GM19452 (cell line): ENCODE measurements at regions not wholly inside any gene's neighbourhood (a gene's known extent, or its start where the extent isn't known, plus 50 kb on each side); places are given as distances from the start of the nearest gene placed in this dataset.

Experiments
- ATAC-seq: cut with Tn5 transposase; IDR thresholded peaks from one replicate; pipeline ENCODE4 v1.9.1; 2021; ENCODE audit not compliant: unreplicated experiment

DNA sequence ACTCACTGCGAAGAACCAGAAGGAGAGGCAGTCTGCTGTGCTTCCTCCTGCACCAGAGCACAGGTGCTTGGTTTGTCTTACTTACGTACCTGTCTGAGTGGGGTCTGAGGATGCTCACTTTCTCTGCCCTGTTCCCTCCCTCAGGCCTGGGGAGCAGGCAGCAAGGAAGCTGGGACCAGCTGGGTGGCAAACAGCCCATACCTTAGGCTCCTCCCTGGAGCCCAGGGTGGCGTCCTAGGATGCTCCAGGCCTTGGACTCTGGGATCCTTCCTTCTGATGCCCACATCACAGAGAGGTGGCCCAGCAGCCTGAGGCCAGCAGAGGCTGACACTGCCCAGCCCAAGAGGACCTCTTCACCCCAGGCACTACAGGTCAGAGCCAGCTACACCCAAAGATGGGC lies 593.2 kb downstream of the BRD1 start:
- ATAC-seq, result no peak

DNA sequence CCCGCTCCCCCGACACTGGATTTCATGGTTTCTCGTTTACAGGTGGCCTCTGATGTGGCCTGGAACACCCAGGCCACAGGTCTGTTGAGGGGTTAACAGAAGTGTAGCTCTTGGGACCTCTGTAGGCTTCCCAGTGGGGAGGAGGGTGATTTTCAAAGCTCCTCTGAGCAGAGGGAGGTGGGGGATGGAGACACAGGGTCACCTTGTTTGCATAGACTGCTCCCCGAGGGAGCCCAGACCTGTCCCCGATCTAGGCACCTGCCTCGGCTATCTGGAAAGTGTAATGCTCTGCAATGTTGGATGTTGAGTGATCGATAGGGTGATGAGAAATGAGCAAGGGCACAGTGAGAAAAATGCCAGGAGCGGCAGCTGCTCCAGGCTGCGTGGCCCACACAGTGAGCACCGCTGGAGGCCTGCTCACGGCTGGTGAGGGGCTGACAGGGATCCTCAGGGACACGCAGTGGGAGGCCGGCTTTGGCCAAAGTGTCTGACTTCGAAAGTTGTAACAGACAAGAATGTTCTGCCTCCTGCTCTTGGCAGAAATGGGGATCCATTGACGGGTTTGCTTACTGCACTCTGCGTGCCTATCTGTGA lies 594.1 kb downstream of the BRD1 start:
- no peak for ATAC-seq

DNA sequence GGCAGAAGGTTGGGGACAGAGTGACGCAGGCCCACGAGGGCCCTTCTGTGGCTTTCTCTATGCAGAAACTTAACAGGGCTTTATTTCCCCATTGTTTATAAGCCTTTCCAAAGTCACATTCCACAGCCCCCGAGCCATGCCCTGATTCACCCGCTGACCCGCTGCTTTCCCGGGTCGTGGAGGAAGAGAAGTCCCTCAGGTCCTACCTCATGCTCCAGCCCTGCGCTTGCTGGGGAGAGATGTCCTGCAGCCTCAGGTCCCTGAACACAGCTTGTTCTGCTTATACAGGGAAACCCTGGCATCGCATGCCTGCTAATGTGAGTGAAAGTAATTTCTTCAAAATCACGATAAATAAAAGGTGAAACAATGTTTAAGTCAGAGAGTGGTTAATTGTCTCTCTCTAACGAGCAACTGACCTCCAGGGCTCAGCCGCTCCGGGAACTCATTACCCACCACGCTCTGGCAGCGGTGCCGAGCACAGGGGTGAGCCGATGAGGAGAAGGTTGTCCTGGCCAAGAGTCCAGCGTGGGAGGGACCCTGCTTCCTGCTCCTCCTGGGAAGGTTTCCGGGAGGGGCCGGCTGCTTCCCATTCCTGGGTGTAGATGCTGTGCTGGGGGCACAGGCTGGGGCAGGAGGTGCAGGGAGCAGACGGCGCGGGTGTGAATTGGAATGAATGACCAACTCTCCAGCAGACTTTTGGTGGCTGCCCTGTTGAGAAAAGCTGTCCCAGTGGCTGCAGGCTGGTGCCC lies 595.2 kb downstream of the BRD1 start:
- ATAC-seq, result no peak

DNA sequence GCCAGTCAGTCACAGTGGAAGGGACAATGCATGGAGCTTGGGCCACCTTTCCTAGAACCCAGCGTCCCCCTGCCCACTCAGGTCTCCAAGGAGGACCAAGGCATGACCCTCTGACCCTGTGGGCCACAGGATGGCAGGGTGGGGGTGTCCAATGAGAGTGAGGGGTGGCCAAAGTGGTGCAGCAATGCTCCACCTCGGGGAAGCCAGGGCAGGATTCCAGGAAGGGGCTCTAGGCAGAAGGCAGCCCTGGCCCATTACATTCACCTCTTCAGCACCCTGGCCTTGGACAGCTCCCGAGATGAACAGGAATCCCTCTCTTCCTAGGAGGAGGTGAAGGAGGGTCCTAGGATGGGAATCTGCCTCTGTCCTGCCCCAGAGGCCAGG lies 597.5 kb downstream of the BRD1 start:
- ATAC-seq, result no peak

DNA sequence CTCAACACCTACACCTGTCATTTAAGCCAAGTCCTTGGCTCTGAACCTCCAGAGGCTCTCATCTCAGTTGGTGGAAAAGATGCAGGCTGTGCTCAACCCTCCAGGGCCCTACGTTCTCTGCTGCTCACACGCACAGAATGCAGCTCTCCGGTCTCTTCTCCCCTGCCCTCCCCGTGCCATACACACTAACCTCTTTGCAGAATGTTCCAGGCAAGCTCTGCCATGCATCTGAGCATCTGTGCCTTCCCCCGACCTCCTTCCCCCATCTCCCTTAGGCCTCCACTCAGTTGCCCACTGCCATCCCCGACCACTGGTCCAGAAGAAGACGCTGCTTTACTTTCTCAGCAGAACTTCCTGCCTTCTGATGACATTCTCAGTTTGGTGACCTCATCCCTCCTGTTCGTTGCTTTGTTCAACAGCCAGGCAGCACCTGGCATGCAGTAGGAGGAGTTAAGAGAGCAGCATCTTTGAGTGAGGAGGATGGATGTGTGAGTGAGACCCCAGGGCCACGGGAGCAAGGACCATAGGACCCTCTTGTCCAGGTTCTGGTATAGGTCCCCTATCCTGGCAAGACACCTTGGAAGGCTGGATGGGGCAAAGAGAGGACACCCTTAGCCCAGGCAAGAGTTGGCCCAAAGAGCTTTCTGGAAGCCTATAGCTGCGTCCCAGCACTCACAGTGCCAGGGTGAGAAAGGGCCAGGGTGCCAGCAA lies 598.0 kb downstream of the BRD1 start:
- no peak for ATAC-seq

DNA sequence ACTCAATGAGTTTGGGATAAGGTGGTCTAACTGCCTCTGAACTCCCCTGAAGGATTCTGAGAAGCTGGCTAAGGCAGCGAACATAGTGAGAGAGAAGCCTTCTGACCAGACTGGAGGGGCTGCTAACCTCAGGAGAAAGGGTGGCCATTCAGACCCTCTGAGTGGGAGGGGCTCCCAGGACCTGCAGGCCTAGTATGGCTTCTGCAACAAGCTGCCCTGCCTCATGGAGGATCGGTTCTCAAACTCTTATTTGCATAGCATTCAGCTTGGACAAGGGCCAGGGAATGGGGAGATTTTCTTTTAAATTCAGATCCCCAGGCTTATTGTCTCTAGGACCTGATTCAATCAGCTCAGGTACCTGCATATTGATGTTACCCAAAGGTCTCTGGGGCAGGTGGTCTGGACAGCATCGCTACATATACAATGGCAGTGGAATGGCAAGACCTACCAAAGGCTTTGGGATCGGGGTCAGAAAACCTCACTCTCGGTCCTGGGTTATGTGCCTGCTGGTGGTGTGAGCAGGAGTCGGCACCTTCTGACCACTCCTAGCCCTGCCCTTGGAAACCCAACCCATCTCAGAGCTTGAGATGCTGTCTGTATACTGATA lies 599.1 kb downstream of the BRD1 start:
- ATAC-seq, result no peak

DNA sequence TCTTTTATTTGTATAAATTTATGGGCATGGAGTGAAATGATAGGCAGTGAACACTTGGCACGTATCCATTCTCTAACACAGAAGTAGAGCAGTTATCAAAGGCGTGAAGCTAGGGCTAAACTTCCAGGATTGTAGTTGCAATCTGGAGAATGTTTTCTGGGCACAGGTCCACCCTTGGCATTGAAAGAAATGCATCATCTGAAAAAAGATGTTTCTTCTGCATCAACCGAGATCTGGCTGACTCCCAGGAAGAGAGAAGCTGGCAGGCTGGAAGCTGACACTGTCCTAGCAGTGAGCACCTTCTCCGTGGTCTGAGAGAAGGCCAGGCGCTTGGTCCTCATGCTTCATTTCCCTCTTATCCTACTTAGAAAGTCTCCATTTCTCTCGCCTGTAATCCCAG lies 600.0 kb downstream of the BRD1 start:
- ATAC-seq, result no peak

DNA sequence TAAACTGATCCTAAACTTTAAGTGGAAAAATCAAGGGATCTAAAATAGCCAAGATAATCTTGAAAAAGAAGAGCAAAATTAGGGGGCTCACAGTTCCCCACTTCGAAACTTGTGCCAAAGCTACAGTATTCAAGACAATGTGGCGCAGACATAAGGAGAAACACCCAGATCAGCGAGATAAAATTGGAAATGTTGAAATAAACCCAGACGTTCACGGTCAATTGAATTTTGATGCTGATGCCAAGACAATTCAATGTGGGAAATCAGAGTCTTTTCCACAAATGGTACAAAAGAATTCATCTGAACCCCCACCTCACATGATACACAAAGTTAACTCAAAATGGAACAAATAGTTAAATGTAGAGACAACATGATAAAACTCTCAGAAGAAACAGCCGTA lies 601.6 kb downstream of the BRD1 start:
- no peak for ATAC-seq

DNA sequence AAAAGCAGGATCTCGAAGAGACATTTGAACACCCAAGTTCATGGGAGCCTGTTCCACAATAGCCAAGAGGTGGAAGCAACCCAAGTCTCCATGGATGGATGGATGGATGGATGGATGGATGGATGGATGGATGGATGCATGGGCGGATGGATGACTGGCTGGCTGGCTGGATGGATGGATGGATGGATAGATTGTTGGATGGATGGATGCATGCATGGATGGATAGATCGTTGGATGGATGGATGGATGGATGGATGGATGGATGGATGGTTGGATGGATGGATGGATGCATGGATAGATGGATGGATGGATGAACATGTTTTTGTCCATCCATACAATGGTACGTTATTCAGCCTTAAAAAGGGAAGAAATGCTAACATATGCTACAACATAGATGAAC lies 603.4 kb downstream of the BRD1 start:
- ATAC-seq, result no peak

DNA sequence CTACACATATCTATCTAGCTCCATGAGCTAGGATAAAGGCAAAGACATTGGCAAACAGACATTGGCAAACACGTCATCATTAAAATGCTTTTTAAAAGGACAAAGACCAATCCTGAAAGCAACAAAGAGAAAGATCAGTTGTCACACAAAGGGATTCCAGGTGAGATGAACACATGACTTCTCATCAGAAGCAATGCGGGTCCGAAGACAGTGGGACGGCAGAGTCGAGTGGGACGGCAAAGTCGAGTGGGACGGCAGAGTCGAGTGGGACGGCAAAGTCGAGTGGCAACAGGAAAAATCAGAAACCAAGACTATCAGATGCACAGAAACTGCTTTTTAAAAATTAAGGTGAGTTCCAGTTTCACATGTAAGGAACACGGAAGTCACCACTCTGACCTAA lies 609.5 kb downstream of the BRD1 start:
- no peak for ATAC-seq

DNA sequence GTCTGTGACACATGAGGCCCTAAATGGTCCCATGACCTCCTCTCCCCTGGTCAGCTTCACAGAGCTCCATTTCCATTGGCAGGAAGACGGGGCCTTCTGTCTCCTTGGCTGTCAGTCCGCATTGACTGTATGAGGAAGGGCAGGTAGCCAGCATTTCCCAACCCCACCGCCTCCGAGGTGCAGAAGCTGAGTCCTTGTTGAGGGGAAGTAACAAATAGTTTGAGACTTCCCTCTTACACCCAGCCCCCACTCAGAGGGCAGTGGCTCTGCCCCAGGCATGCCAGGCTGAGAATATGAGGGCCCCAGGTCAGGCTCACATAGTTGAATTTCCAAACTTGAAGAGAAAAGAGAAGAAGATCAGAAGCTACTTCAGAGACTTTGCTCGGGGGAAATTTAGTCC lies 611.1 kb downstream of the BRD1 start:
- no peak for ATAC-seq

DNA sequence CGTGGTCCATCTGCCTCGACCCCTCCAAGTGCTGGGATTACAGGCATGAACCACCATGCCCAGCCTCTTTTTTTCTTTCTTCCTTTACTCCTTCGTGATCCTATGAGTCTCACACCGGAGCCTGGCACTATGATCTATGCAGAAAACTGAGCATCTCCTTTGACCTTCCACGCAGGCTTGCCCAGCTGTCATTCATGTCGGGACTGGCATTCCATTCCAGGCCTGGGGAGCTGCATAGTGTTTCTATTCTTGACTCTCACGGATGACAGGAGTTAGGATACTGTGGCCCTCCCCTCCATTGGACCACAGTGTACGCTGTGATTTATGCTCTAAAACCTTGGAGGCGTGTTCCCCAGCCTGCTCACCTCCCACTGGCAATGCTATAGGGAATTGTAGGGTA lies 611.8 kb downstream of the BRD1 start:
- no peak for ATAC-seq

DNA sequence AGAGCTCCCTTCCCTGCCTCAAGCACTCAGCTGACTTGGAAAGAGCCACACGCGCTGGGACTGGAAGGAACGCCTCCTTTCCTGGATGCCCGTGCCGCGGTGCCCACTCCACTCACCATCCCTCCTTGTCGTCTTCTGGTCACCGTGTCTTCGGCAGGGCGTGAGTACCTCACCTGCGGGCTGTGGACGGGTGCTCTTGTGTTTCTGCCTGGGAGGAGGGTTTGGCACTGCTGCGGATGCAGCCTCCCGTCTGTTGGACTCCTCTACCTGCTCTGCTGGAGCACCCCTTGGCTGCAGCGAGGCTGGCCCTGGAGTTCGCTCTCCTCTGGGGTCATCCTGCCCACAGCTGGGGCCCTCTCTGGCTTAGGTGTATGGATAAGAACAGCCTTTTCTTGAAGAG lies 612.7 kb downstream of the BRD1 start:
- ATAC-seq, result no peak

DNA sequence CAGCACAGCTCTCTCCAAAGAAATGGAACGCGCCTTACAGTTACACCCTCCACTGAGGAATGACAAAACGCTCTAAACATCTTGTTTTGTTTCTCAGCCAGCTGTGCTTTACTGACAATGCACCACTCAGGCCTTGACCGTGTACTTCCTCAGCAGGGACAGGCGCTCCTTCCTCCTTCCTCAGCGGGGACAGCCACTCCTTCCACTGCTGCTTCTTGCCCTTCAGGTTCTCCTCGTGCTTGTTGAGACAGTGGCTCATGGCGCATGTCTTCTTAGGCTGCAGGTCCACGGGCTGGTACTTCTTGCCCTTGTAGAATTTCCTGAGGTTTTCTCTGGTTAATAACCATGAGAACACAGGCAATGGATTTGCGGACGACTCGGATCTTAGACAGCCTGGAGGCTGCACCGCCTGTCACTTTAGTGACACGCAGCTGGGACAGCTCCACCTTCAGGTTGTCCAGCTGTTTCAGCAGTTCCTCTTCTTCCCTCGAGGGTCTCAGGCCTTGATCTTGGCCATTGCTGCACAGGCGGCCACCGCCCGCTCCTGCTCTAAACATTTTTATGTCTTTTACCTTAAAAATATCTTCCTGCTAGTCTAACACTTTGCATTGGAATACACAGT lies 613.8 kb downstream of the BRD1 start:
- no peak for ATAC-seq

DNA sequence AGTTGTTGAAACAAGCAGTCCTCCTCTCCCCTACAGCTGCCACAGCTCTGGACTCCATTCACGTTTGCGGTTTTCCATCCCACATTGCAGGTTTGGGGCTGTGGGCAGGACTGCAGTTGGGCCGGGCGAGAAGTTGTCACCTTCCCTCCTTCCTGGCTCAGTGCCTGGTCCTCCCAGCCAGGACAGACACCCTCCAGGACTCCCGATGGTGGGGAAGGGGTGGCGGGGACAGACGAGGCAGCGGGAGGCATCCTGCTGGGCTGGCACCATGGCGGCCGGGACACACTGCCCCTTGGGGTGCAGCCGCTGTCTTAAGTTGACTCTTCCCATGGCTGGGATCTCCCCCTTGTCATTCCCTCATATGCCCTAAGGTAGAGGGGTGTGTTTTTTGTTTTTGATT lies 615.2 kb downstream of the BRD1 start:
- no peak for ATAC-seq

DNA sequence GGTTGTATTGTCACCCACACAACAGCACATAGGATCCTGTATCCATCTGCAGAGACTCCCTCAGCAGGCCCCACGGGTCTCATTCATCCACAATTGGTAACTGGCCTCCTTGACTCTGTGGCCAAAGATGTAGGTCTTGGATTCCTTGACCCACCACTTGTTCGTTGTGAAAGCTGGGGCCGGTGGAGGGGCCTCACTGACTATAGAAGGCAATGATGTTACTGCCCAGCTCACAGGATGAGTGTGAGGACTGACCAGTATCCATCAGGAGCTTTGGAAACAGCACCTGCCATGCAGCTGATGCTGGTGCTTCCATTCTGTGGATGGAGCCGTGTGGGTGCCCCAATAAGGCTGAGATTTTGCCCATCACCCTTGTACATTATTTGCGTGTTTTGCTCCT lies 615.7 kb downstream of the BRD1 start:
- no peak for ATAC-seq

DNA sequence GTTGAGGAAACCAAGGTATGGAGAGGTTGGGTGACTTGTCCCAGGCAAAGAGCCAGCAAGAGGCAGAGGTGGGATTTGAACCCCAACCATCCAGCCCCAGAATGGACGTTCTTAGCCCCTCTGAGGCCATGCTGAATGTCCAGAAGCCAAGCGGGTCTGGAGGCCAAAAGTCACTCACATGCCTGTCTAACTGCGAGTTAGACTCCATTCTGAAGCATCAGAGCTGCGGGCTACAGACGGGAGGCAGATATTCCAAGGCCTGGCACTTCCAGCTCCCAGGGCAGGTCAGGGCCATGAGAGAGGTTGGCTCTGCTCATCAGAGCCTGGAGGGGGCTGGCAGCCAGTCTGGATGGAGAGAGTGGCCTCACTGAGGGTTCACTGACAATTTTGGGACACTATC lies 616.5 kb downstream of the BRD1 start:
- no peak for ATAC-seq

DNA sequence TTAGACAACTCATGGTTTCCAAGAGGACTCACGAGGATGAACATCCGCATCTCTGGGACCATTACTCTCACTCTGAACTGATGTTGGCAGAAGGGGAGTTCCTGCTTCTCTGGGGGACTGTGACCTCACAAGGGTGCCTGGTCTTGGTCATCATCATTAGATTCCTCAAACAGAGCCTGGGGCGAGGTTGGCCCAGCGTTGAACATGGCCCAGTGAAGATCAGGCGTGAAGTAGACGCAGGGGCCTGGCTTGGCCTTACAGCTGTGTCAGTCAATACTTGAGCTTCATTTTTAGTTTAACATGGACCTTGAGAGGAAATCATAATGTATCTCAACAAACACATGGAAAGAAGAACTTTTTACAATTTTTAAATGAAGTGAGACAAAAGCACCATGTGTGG lies 617.1 kb downstream of the BRD1 start:
- no peak for ATAC-seq

DNA sequence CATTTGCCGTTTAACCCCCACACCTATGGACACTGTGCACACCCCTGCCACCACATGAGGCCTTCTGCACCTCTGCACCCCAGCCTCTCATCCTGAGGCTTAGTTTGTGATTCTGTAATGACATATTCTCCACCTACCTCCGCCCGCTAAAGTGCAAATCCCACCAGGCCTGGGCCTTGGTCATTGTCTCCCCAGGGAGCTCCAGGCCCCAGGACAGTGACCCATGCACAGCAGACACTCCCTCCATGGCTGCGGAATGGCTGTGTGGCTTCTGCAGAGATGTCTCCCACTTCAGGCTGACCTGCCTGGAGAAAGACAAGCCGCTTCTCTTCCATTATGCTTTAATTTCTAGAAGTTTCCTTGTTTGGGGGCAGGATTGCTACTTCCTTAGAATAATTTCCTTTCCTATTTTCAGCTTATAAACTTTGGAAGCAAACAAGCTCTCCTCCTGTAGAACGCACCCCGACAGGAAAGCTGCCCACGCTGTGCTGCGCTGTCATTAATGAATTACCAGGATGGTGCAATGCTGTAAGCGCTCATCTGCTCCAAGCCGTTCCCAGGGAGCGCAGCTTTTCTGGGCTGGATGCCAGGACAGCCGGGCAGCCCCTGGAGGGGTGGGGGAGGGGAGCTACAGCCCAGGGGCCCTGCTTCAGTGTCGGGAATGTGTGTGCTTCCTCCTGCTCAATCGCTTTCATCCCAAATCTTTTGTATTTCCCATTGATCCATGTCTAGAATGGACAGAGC lies 618.0 kb downstream of the BRD1 start:
- no peak for ATAC-seq

DNA sequence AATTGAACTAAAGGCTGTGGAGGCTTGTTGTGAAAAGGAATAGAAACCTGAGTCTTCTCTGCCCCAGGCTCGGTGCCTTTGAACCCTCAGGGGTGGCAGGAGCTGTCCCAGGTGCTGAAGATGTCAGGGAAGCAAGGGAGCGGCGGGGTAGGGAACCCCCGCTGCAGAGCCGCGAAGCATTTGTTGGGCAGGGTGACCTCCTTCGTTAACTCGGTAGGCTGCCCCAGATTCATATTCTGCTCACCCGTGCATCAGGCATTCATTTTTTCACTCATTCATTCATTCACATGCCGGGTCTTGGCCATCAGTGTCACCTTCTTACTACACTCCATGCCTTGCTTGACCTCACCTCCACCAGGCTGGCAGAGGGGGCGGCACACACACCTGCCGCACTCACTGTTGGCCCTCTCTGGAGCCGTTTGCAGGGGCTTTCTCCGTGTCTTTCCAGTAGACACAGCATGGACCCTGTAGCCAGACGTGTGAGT lies 618.9 kb downstream of the BRD1 start:
- no peak for ATAC-seq

DNA sequence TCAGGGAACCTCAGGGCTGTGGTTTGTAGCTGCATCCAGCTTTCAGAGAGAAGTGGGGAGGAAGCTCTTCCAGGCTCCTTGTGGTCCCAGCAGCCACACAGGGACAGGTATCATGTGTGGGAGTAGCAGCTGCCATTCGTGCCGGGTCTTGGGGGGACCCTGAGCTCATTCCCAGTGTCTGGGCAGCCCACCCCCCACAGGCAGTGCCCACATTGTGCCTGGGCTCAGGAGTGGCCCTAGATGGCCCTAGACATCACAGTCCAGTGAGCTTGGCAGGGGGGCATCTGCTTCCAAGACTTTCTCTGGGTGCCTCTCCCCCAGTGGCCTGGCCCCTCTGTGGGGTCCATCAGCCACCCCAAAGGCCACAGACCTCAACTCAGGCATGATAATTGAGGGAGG lies 619.7 kb downstream of the BRD1 start:
- no peak for ATAC-seq
